WERI-Rb-1 (cell line): ENCODE measurements at regions not wholly inside any gene's neighbourhood (a gene's known extent, or its start where the extent isn't known, plus 50 kb on each side); places are given as distances from the start of the nearest gene placed in this dataset.

Experiments
- DNase-seq: peaks from one replicate; pipeline ENCODE4 v3.0.0-alpha.2; 2020
- H3K27ac ChIP-seq: fragments of 250-450 bp; sonication (Bioruptor Pico); 2 replicates; pipeline ENCODE4 v1.5.1; 2020; ENCODE audit warnings: mild to moderate bottlenecking, moderate library complexity
- H3K27me3 ChIP-seq: fragments of 250-450 bp; sonication (Bioruptor Pico); 2 replicates; pipeline ENCODE4 v1.5.1; 2021; ENCODE audit warnings: mild to moderate bottlenecking, low read depth, moderate library complexity; ENCODE audit not compliant: insufficient read depth, severe bottlenecking
- H3K36me3 ChIP-seq: fragments of 250-450 bp; sonication (Bioruptor Pico); 2 replicates; pipeline ENCODE4 v1.5.1; 2020; ENCODE audit warnings: mild to moderate bottlenecking, moderate library complexity
- H3K4me3 ChIP-seq: 2 replicates; pipeline ENCODE4 v1.5.1; 2011; ENCODE audit warnings: low read depth, mild to moderate bottlenecking, control low read depth, low read length
- H3K9me3 ChIP-seq: fragments of 250-450 bp; sonication (Bioruptor Pico); 2 replicates; pipeline ENCODE4 v1.5.1; 2021; ENCODE audit warnings: mild to moderate bottlenecking, moderate library complexity; ENCODE audit not compliant: severe bottlenecking
- CTCF ChIP-seq: IDR thresholded peaks from 2 replicates; pipeline ENCODE4 v1.5.1; 2011; ENCODE audit warnings: low read depth, mild to moderate bottlenecking, control low read depth, inconsistent platforms, low read length

GRCh38 chr16:13436641-13437412 lies 483.1 kb upstream of the ERCC4 start:
- Histone ChIP-seq H3K36me3 (no peaks in the 10 kb centered on the region), H3K27ac (no peak overlapping the region), H3K27me3 (no peaks in the 10 kb centered on the region), H3K9me3 (no peaks in the 10 kb centered on the region), H3K4me3 (no peak overlapping the region)
- DNase-seq: no peak
- TF ChIP-seq CTCF: no peak

GRCh38 chr16:13437413-13437795 lies 482.6 kb upstream of the ERCC4 start:
- Histone ChIP-seq H3K27me3 (no peaks in the 10 kb centered on the region), H3K9me3 (no peaks in the 10 kb centered on the region), H3K27ac (no peak overlapping the region), H3K36me3 (no peaks in the 10 kb centered on the region), H3K4me3 (no peak overlapping the region)
- no peak for DNase-seq
- TF ChIP-seq CTCF: no peak

GRCh38 chr16:13438064-13438463 lies 481.9 kb upstream of the ERCC4 start:
- DNase-seq: no peak
- no peaks in the 10 kb centered on the region for H3K9me3 ChIP-seq
- TF ChIP-seq CTCF: no peak
- no peak overlapping the region for H3K27ac ChIP-seq
- H3K36me3 ChIP-seq: no peaks in the 10 kb centered on the region
- no peak overlapping the region for H3K4me3 ChIP-seq
- no peaks in the 10 kb centered on the region for H3K27me3 ChIP-seq

GRCh38 chr16:13439766-13440165 lies 480.2 kb upstream of the ERCC4 start:
- no peaks in the 10 kb centered on the region for H3K9me3 ChIP-seq
- H3K27ac ChIP-seq: peak overlapping the region; percentile 21; the same call in 1 of the 2 replicates
- peak; percentile 83 for DNase-seq
- H3K4me3 ChIP-seq: no peak overlapping the region
- H3K36me3 ChIP-seq: no peaks in the 10 kb centered on the region
- no peaks in the 10 kb centered on the region for H3K27me3 ChIP-seq
- TF ChIP-seq CTCF: no peak

- no peaks in the 10 kb centered on the region for H3K36me3 ChIP-seq
- H3K27ac ChIP-seq: no peak overlapping the region
- DNase-seq: no peak
- H3K9me3 ChIP-seq: no peaks in the 10 kb centered on the region
- no peaks in the 10 kb centered on the region for H3K27me3 ChIP-seq
- TF ChIP-seq CTCF: no peak
- H3K4me3 ChIP-seq: no peak overlapping the region
These were observed 478.3 kb upstream of the ERCC4 start for GRCh38 chr16:13441675-13442074.

- TF ChIP-seq CTCF: no peak
- DNase-seq: no peak
These were observed 471.6 kb upstream of the ERCC4 start for GRCh38 chr16:13448346-13448745.

More at GRCh38 chr16:13448346-13448745, 471.6 kb upstream of the ERCC4 start:
- peaks cover 3% of the 10 kb centered on the region for H3K9me3 ChIP-seq
- H3K4me3 ChIP-seq: no peak overlapping the region
- no peak overlapping the region for H3K27ac ChIP-seq
- no peaks in the 10 kb centered on the region for H3K36me3 ChIP-seq
- H3K27me3 ChIP-seq: no peaks in the 10 kb centered on the region
